H1 (cell line): ENCODE measurements at regions not wholly inside any gene's neighbourhood (a gene's known extent, or its start where the extent isn't known, plus 50 kb on each side); places are given as distances from the start of the nearest gene placed in this dataset.

Experiments used
- CTCF ChIA-PET: fragments of 300-600 bp; sonication (Branson Sonifier 250); formaldehyde crosslinking; loops from one replicate; lab custom pipeline; 2021; ENCODE audit not compliant: partially characterized antibody; lab: Charles Lee
- POLR2A ChIA-PET: fragments of 300-600 bp; sonication (Branson Sonifier 250); formaldehyde crosslinking; loops from one replicate; lab custom pipeline; 2021; ENCODE audit warnings: inconsistent platforms; ENCODE audit not compliant: partially characterized antibody; lab: Charles Lee
- DNase-seq, 2 experiments: peaks; one replicate each; pipeline versions ENCODE4 v3.0.0 to v3.0.0-alpha.2; 2010 to 2022; ENCODE audit warnings: low spot score in 2 of 2, low read depth in 1 of 2, mixed read lengths in 1 of 2
- FAIRE-seq: peaks from 2 replicates; lab custom pipeline; 2011; peaks lifted over from hg19 to GRCh38; lab: Jason Lieb, UNC
- H2AFZ ChIP-seq: 2 replicates; pipeline ENCODE4 v1.8.1; 2012; ENCODE audit warnings: low read length, inconsistent platforms
- H2AK5ac ChIP-seq: 2 replicates; pipeline ENCODE4 v1.6.1; 2013; ENCODE audit warnings: low read depth, low read length
- H2BK120ac ChIP-seq: replicated peaks from 2 replicates; pipeline ENCODE3; 2013; ENCODE audit warnings: low read depth, low read length, inconsistent platforms
- H2BK12ac ChIP-seq: 2 replicates; pipeline ENCODE4 v1.6.1; 2013; ENCODE audit warnings: low read depth, low read length
- H2BK15ac ChIP-seq: 2 replicates; pipeline ENCODE4 v1.6.1; 2013; ENCODE audit warnings: low read length
- H2BK20ac ChIP-seq: 2 replicates; pipeline ENCODE4 v1.6.1; 2013; ENCODE audit warnings: low read length
- H2BK5ac ChIP-seq: 2 replicates; pipeline ENCODE4 v1.6.1; 2013; ENCODE audit warnings: low read depth, low read length
- H3K14ac ChIP-seq: 2 replicates; pipeline ENCODE4 v1.6.1; 2013; ENCODE audit warnings: inconsistent platforms; ENCODE audit not compliant: insufficient read length
- H3K18ac ChIP-seq: 2 replicates; pipeline ENCODE4 v1.6.1; 2013; ENCODE audit warnings: low read length; ENCODE audit errors: extremely low read depth
- H3K23ac ChIP-seq: 2 replicates; pipeline ENCODE4 v1.6.1; 2013; ENCODE audit warnings: inconsistent platforms; ENCODE audit not compliant: insufficient read length
- H3K23me2 ChIP-seq: 2 replicates; pipeline ENCODE4 v1.6.1; 2013; ENCODE audit warnings: low read depth, low read length
- H3K27ac ChIP-seq: 2 replicates; pipeline ENCODE4 v1.6.1; 2011; ENCODE audit warnings: low read depth, low read length, inconsistent platforms
- H3K27me3 ChIP-seq, 4 experiments: replicated peaks in 1 of 4; 1 replicate in 1 of 4; 2 replicates in 3 of 4; pipeline versions ENCODE4 v1.6.1 to v1.8.1; 2011 to 2013; ENCODE audit warnings: low read length in 3 of 4, mild to moderate bottlenecking in 3 of 4, inconsistent platforms in 2 of 4, mixed read lengths in 2 of 4, moderate library complexity in 1 of 4; ENCODE audit not compliant: control insufficient read depth in 3 of 4, insufficient read depth in 3 of 4; ENCODE audit errors: extremely low read depth in 1 of 4
- H3K36me3 ChIP-seq, 4 experiments: 2 replicates each; pipeline versions ENCODE4 v1.6.1 to v1.8.1; 2011 to 2013; ENCODE audit warnings: mild to moderate bottlenecking in 4 of 4, low read length in 3 of 4, moderate library complexity in 2 of 4, control low read depth in 1 of 4, inconsistent platforms in 1 of 4; ENCODE audit not compliant: insufficient read depth in 4 of 4, control insufficient read depth in 2 of 4
- H3K4ac ChIP-seq: replicated peaks from 2 replicates; pipeline ENCODE3; 2013; ENCODE audit warnings: low read length, low read depth, mixed read lengths, inconsistent platforms; ENCODE audit not compliant: insufficient read length
- H3K4me1 ChIP-seq, 4 experiments: replicated peaks in 1 of 4; 1 replicate in 1 of 4; 2 replicates in 3 of 4; pipeline versions ENCODE4 v1.6.1 to v1.8.1; 2011 to 2013; ENCODE audit warnings: low read length in 3 of 4, inconsistent platforms in 2 of 4, mixed read lengths in 1 of 4; ENCODE audit not compliant: insufficient read depth in 4 of 4, control insufficient read depth in 3 of 4
- H3K4me2 ChIP-seq, 2 experiments: 2 replicates each; pipeline versions ENCODE4 v1.6.1 to v1.8.1; 2011 to 2013; ENCODE audit warnings: low read depth in 2 of 2, low read length in 2 of 2, control low read depth in 1 of 2, inconsistent platforms in 1 of 2, mild to moderate bottlenecking in 1 of 2; ENCODE audit not compliant: insufficient read depth in 1 of 2
- H3K4me3 ChIP-seq, 4 experiments: fragments of 200-600, 300-600 bp in 1 of 4; sonication (generic), shearing (Covaris generic), sonication (Bioruptor Twin) in 1 of 4; 2 replicates each; pipeline versions ENCODE4 v1.5.1 to v1.8.1; 2011 to 2016; ENCODE audit warnings: low read length in 4 of 4, low read depth in 3 of 4, control low read depth in 2 of 4, inconsistent platforms in 2 of 4, mild to moderate bottlenecking in 2 of 4, mixed read lengths in 1 of 4, moderate library complexity in 1 of 4; ENCODE audit not compliant: insufficient read depth in 2 of 4; ENCODE audit errors: extremely low read depth in 1 of 4
- H3K56ac ChIP-seq: replicated peaks from 2 replicates; pipeline ENCODE3; 2013; ENCODE audit warnings: low read depth, mild to moderate bottlenecking, mixed read lengths, low read length, inconsistent platforms; ENCODE audit not compliant: insufficient read length
- H3K79me1 ChIP-seq: 2 replicates; pipeline ENCODE4 v1.6.1; 2013; ENCODE audit warnings: low read depth, low read length, control low read depth
- H3K79me2 ChIP-seq, 2 experiments: 2 replicates each; pipeline versions ENCODE4 v1.6.1 to v1.8.1; 2012 to 2013; ENCODE audit warnings: low read length in 2 of 2, mild to moderate bottlenecking in 2 of 2, inconsistent platforms in 1 of 2; ENCODE audit not compliant: insufficient read depth in 2 of 2, control insufficient read depth in 1 of 2
- H3K9ac ChIP-seq, 4 experiments: replicated peaks in 1 of 4; 1 replicate in 1 of 4; 2 replicates in 3 of 4; pipeline versions ENCODE4 v1.6.1 to v1.8.1; 2011 to 2013; ENCODE audit warnings: low read depth in 3 of 4, low read length in 3 of 4, control low read depth in 2 of 4, mild to moderate bottlenecking in 2 of 4, moderate library complexity in 2 of 4, inconsistent platforms in 1 of 4; ENCODE audit errors: extremely low read depth in 1 of 4
- H3K9me3 ChIP-seq, 2 experiments: 2 replicates each; pipeline versions ENCODE4 v1.6.1 to v1.8.1; 2012 to 2013; ENCODE audit warnings: mild to moderate bottlenecking in 2 of 2, moderate library complexity in 2 of 2, control low read depth in 1 of 2, inconsistent platforms in 1 of 2, low read depth in 1 of 2, low read length in 1 of 2, mixed read lengths in 1 of 2; ENCODE audit not compliant: insufficient read depth in 2 of 2
- H4K20me1 ChIP-seq, 2 experiments: replicated peaks in 1 of 2; 2 replicates each; pipeline versions ENCODE3 to v1.8.1; 2011 to 2013; ENCODE audit warnings: inconsistent platforms in 2 of 2, low read length in 2 of 2, mild to moderate bottlenecking in 1 of 2; ENCODE audit not compliant: insufficient read depth in 2 of 2, control insufficient read depth in 1 of 2
- H4K5ac ChIP-seq: 2 replicates; pipeline ENCODE4 v1.6.1; 2013; ENCODE audit warnings: low read length, low read depth, mixed read lengths, inconsistent platforms; ENCODE audit not compliant: insufficient read length
- H4K8ac ChIP-seq: 2 replicates; pipeline ENCODE4 v1.8.0; 2013; ENCODE audit warnings: mild to moderate bottlenecking, moderate library complexity, low read length, inconsistent platforms; ENCODE audit not compliant: insufficient read depth; ENCODE audit errors: extremely low read depth
- H4K91ac ChIP-seq: replicated peaks from 2 replicates; pipeline ENCODE3; 2013; ENCODE audit warnings: low read length, mixed read lengths, inconsistent platforms; ENCODE audit not compliant: insufficient read length
- CHD2 ChIP-seq: IDR thresholded peaks from 2 replicates; pipeline ENCODE4 v1.6.1; 2012; ENCODE audit warnings: low read length, improper control_type of control experiment
- EZH2 ChIP-seq: fragments of 200-600 bp; sonication (generic); IDR thresholded peaks from 2 replicates; pipeline ENCODE4 v1.7.1; 2012; ENCODE audit warnings: low read depth, mild to moderate bottlenecking, moderate library complexity, low read length, inconsistent platforms; ENCODE audit not compliant: severe bottlenecking
- GTF2F1 ChIP-seq: IDR thresholded peaks from 2 replicates; pipeline ENCODE4 v1.6.1; 2012; ENCODE audit warnings: low read depth, low read length, improper control_type of control experiment, borderline replicate concordance
- HDAC2 ChIP-seq, 2 experiments: fragments of 300-600 bp in 1 of 2; sonication (generic) in 1 of 2; IDR thresholded peaks; 2 replicates each; pipeline ENCODE4 v1.6.1; 2011 to 2012; ENCODE audit warnings: low read depth in 2 of 2, low read length in 2 of 2, mild to moderate bottlenecking in 2 of 2, moderate library complexity in 2 of 2, borderline replicate concordance in 1 of 2, inconsistent platforms in 1 of 2
- JUN ChIP-seq: IDR thresholded peaks from 2 replicates; pipeline ENCODE4 v1.6.1; 2011; ENCODE audit warnings: low read depth, mild to moderate bottlenecking, improper control_type of control experiment, low read length
- KDM4A ChIP-seq: IDR thresholded peaks from one replicate; pipeline ENCODE4 v1.7.1; 2012; ENCODE audit warnings: low read depth, mild to moderate bottlenecking, moderate library complexity, low read length, inconsistent platforms; ENCODE audit not compliant: severe bottlenecking
- RNF2 ChIP-seq: fragments of 200-900, 300-1000 bp; sonication (generic); IDR thresholded peaks from 2 replicates; pipeline ENCODE4 v1.7.1; 2016; ENCODE audit warnings: borderline replicate concordance, low read depth, mild to moderate bottlenecking, antibody characterized with exemption, low read length; ENCODE audit not compliant: poor library complexity, severe bottlenecking; ENCODE audit errors: missing control alignments
- ZNF274 ChIP-seq: IDR thresholded peaks from 2 replicates; pipeline ENCODE4 v1.7.0; 2012; ENCODE audit warnings: low read length, borderline replicate concordance; ENCODE audit errors: extremely low read depth
- WGBS, 2 experiments: shearing (Covaris generic) in 1 of 2; methylation state at CpG; one replicate each; pipeline versions ENCODE4 v1.1.6 to v1.1.7; 2013 to 2015; ENCODE audit warnings: low lambda C conversion rate in 2 of 2, mixed read lengths in 2 of 2, inconsistent platforms in 1 of 2, low coverage in 1 of 2, missing lambda C conversion rate in 1 of 2; ENCODE audit not compliant: insufficient replicate concordance in 2 of 2, insufficient coverage in 1 of 2, insufficient read length in 1 of 2; ENCODE audit errors: extremely low coverage in 1 of 2, missing lambda C conversion rate in 1 of 2; 5-methylcytosine and 5-hydroxymethylcytosine counted together

GRCh38 chr14:94697773-94698556, 71.9 kb downstream of the GSC start:
- Histone ChIP-seq H3K4me3 (no peak overlapping the region), H3K27me3 (no peaks in the 10 kb centered on the region; a peak in 1 of 7 replicates)

More at GRCh38 chr14:94697773-94698556, 71.9 kb downstream of the GSC start:
- H3K56ac ChIP-seq, result no peak overlapping the region
- POLR2A ChIA-PET, result no interaction called here
- H3K27ac ChIP-seq, result no peak overlapping the region
- no peak overlapping the region for H4K5ac ChIP-seq
- H3K79me2 ChIP-seq, result no peaks in the 10 kb centered on the region
- TF ChIP-seq GTF2F1 (no peak), CHD2 (no peak), EZH2 (no peak), ZNF274 (no peak), RNF2 (no peak), KDM4A (no peak), JUN (no peak), HDAC2 (IDR thresholded peaks at IDR 0.05; ENCODE audit: borderline replicate concordance in 1 of 2, low read depth in 2 of 2, low read length in 2 of 2) (no peak)
- TF ChIP-seq, all 59 proteins: peak for 0
- CTCF ChIA-PET, result interaction anchor here (0.5 to 2.2 kb wide), 7 partner anchors 8 to 107 kb away, joined by 3 to 8 read pairs (median 6); no protein-coding TSS in a partner anchor
- H3K4me2 ChIP-seq, result no peak overlapping the region
- H3K4ac ChIP-seq, result no peak overlapping the region
- no peaks in the 10 kb centered on the region for H3K36me3 ChIP-seq
- no peaks in the 10 kb centered on the region for H3K23me2 ChIP-seq
- no peak overlapping the region for H3K14ac ChIP-seq
- H3K18ac ChIP-seq, result no peak overlapping the region
- no peak overlapping the region for H2BK5ac ChIP-seq
- no peak overlapping the region for H4K91ac ChIP-seq
- no peaks in the 10 kb centered on the region; a peak in 1 of 7 replicates for H3K4me1 ChIP-seq
- DNase-seq, result no peak
- H2AFZ ChIP-seq, result no peak overlapping the region
- H3K9ac ChIP-seq, result no peak overlapping the region
- H2BK20ac ChIP-seq, result no peak overlapping the region
- no peak overlapping the region for H2BK120ac ChIP-seq
- H3K79me1 ChIP-seq, result no peaks in the 10 kb centered on the region
- no peak overlapping the region for H2BK12ac ChIP-seq
- H2AK5ac ChIP-seq, result no peak overlapping the region
- H4K8ac ChIP-seq, result no peak overlapping the region
- no peaks in the 10 kb centered on the region for H3K9me3 ChIP-seq
- FAIRE-seq, result no peak
- H3K23ac ChIP-seq, result no peak overlapping the region
- H2BK15ac ChIP-seq, result no peak overlapping the region
- no peaks in the 10 kb centered on the region for H4K20me1 ChIP-seq
- WGBS, 2 experiments, result 85% methylated on average over 12 of the region's 12 CpGs; no CpG with 5 or more reads in 1 of the 2 experiments
